Stimulated activated CD8-positive, alpha-beta memory T cell treated with anti-CD3 and anti-CD28 coated beads, Interleukin-15, amount 100 ng/mL, for 48 hours (primary cell): ENCODE measurements at regions not wholly inside any gene's neighbourhood (a gene's known extent, or its start where the extent isn't known, plus 50 kb on each side); places are given as distances from the start of the nearest gene placed in this dataset.
"Not testable (repeated sequence)": the region's sequence is repeated elsewhere in the genome, so short reads cannot be mapped to it uniquely, and the experiment has no call there.

Experiments used
- DNase-seq, 2 donors: peaks; one replicate each; pipeline ENCODE4 v3.0.0-alpha.2; 2020; ENCODE audit warnings: low read depth in 2 of 2

- DNase-seq: no peak
Measured at GRCh38 chr11:116335891-116336290, 436.9 kb downstream of the BUD13 start.

- DNase-seq: no peak
Measured at GRCh38 chr11:116335078-116335477, 437.7 kb downstream of the BUD13 start.

GRCh38 chr11:116334596-116334995 is 438.2 kb downstream of the BUD13 start:
- DNase-seq: no peak

GRCh38 chr11:116333001-116333535 is 439.7 kb downstream of the BUD13 start:
- DNase-seq: no peak

GRCh38 chr11:116332391-116332790 is 440.4 kb downstream of the BUD13 start:
- DNase-seq: no peak

GRCh38 chr11:116331381-116331780 is 441.4 kb downstream of the BUD13 start:
- no peak for DNase-seq

- no peak for DNase-seq
Measured at GRCh38 chr11:116330439-116331185, 442.2 kb downstream of the BUD13 start.

- DNase-seq: no peak
Measured at GRCh38 chr11:116329354-116330090, 443.3 kb downstream of the BUD13 start.

GRCh38 chr11:116328851-116329250 is 443.9 kb downstream of the BUD13 start:
- no peak for DNase-seq

GRCh38 chr11:116328391-116328790 is 444.4 kb downstream of the BUD13 start:
- no peak for DNase-seq

- no peak for DNase-seq
Measured at GRCh38 chr11:116326146-116326545, 446.6 kb downstream of the BUD13 start.

- DNase-seq: no peak
Measured at GRCh38 chr11:116325247-116325646, 447.5 kb downstream of the BUD13 start.

- DNase-seq: not testable (repeated sequence)
Measured at GRCh38 chr11:116324077-116324476, 448.7 kb downstream of the BUD13 start.

GRCh38 chr11:116317212-116317611 is 455.6 kb downstream of the BUD13 start:
- DNase-seq: no peak

GRCh38 chr11:116314006-116314405 is 458.8 kb downstream of the BUD13 start:
- no peak for DNase-seq

GRCh38 chr11:116312570-116313391 is 460.0 kb downstream of the BUD13 start:
- DNase-seq: no peak

GRCh38 chr11:116311206-116311605 is 461.6 kb downstream of the BUD13 start:
- DNase-seq: no peak

GRCh38 chr11:116310698-116311097 is 462.1 kb downstream of the BUD13 start:
- no peak for DNase-seq

- DNase-seq: no peak
Measured at GRCh38 chr11:116310226-116310625, 462.6 kb downstream of the BUD13 start.

GRCh38 chr11:116309446-116309845 is 463.3 kb downstream of the BUD13 start:
- DNase-seq: no peak

GRCh38 chr11:116302756-116303155 is 470.0 kb downstream of the BUD13 start:
- DNase-seq: no peak

GRCh38 chr11:116301141-116301540 is 471.6 kb downstream of the BUD13 start:
- no peak for DNase-seq
